Erythroblast (primary cell): ENCODE measurements at regions not wholly inside any gene's neighbourhood (a gene's known extent, or its start where the extent isn't known, plus 50 kb on each side); places are given as distances from the start of the nearest gene placed in this dataset.

Source experiments
- GATA1 ChIP-seq: IDR thresholded peaks from 2 replicates; pipeline ENCODE4 v1.6.1; 2011; ENCODE audit warnings: low read depth, mild to moderate bottlenecking, control low read depth, low read length, moderate library complexity
- POLR2A ChIP-seq: IDR thresholded peaks from 2 replicates; pipeline ENCODE4 v1.6.1; 2011; ENCODE audit warnings: mild to moderate bottlenecking, low read length

DNA sequence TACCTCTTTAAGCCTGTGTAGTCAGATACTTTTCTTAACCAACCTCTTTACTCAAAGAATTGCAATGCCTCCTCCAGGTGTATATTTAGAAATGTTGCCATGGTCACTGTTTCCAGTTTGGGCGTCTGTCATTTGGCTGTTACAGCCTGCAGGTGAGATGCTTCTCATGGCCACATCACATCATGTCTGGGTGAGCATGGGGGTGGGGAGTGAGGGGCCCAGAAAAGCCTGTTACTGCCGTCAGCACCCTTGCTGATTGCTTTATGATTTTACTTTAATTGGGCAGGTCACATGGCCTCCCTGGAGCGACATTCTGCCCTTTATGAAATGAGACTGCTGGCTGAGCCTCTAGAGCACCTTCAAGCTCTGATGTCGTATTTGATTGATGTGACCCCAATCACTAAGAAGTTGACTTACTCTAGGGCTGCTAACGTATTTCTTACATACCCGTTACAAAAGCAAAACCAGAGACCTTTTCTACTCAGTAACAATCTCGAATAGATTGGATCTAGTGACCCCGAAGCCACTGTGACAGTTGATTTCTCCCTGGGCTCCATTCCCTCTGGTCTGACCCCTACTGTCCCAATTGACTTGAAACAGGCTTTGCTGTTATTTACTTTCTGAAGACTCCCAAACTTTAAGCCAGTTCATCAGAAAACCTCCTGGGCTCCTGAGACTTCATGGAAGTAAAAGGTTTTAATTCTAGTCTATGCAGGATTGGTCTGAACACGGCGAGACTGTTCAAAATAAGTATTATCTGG lies 60.7 kb downstream of the OTUD1 start:
- TF ChIP-seq POLR2A (no peak), GATA1 (no peak)
